SK-N-SH (cell line): ENCODE measurements at regions not wholly inside any gene's neighbourhood (a gene's known extent, or its start where the extent isn't known, plus 50 kb on each side); places are given as distances from the start of the nearest gene placed in this dataset.

Experiments used
- CTCF ChIA-PET: fragments of 300-600, 350-600 bp; formaldehyde crosslinking; extraction: SDS; loops from one replicate; lab custom pipeline; 2021; lab: Yijun Ruan, JAX
- POLR2A ChIA-PET: fragments of 350-600 bp; sonication (Branson Sonifier 250); formaldehyde crosslinking; extraction: SDS; loops from one replicate; lab custom pipeline; 2020; ENCODE audit warnings: antibody characterized with exemption, inconsistent platforms; lab: Yijun Ruan, JAX
- DNase-seq: peaks from one replicate; pipeline ENCODE4 v3.0.0; 2012
- H2AFZ ChIP-seq: fragments of 200-600 bp; sonication (generic); 2 replicates; pipeline ENCODE4 v1.8.1; 2016; ENCODE audit warnings: antibody characterized with exemption, mild to moderate bottlenecking, low read depth
- H3F3A ChIP-seq: fragments of 200-600 bp; sonication (generic); replicated peaks from 2 replicates; pipeline ENCODE3; 2016; ENCODE audit warnings: antibody characterized with exemption, mild to moderate bottlenecking; ENCODE audit not compliant: insufficient read depth
- H3K27ac ChIP-seq, 2 experiments: fragments of 200-500 bp in 1 of 2; fragments of 200-600 bp in 1 of 2; sonication (Bioruptor generic) in 1 of 2; sonication (generic), shearing (Covaris generic) in 1 of 2; 2 replicates each; pipeline versions ENCODE4 v1.5.1 to v1.6.1; 2014 to 2016; ENCODE audit warnings: low read depth in 2 of 2, inconsistent platforms in 1 of 2, low read length in 1 of 2, mild to moderate bottlenecking in 1 of 2, mixed read lengths in 1 of 2
- H3K27me3 ChIP-seq: fragments of 200-600 bp; sonication (generic), shearing (Covaris generic); 2 replicates; pipeline ENCODE4 v1.6.1; 2016; ENCODE audit warnings: mixed run types; ENCODE audit not compliant: insufficient read depth
- H3K36me3 ChIP-seq, 2 experiments: fragments of 200-500 bp in 1 of 2; fragments of 200-600 bp in 1 of 2; sonication (Bioruptor generic) in 1 of 2; sonication (generic) in 1 of 2; replicated peaks in 1 of 2; 2 replicates each; pipeline versions ENCODE3 to v1.5.1; 2014 to 2016; ENCODE audit warnings: low read length in 1 of 2, mild to moderate bottlenecking in 1 of 2; ENCODE audit not compliant: insufficient read depth in 2 of 2, control insufficient read depth in 1 of 2
- H3K4me1 ChIP-seq, 2 experiments: fragments of 200-500 bp in 1 of 2; fragments of 200-600 bp in 1 of 2; sonication (Bioruptor generic) in 1 of 2; sonication (generic), shearing (Covaris generic) in 1 of 2; 2 replicates each; pipeline versions ENCODE4 v1.5.1 to v1.6.1; 2014 to 2016; ENCODE audit warnings: low read depth in 1 of 2, low read length in 1 of 2, mixed run types in 1 of 2; ENCODE audit not compliant: insufficient read depth in 2 of 2, control insufficient read depth in 1 of 2
- H3K4me2 ChIP-seq: fragments of 200-600 bp; sonication (generic), shearing (Covaris generic); 2 replicates; pipeline ENCODE4 v1.6.1; 2017; ENCODE audit warnings: mixed run types
- H3K4me3 ChIP-seq, 2 experiments: fragments of 200-500 bp in 1 of 2; fragments of 200-600 bp in 1 of 2; sonication (Bioruptor generic) in 1 of 2; sonication (generic), shearing (Covaris generic) in 1 of 2; 2 replicates each; pipeline versions ENCODE4 v1.5.1 to v1.8.1; 2014 to 2016; ENCODE audit warnings: low read depth in 2 of 2, inconsistent platforms in 1 of 2, low read length in 1 of 2, mild to moderate bottlenecking in 1 of 2, mixed read lengths in 1 of 2, moderate library complexity in 1 of 2
- H3K79me2 ChIP-seq: fragments of 200-600 bp; sonication (generic); 2 replicates; pipeline ENCODE4 v1.8.1; 2017; ENCODE audit warnings: mild to moderate bottlenecking; ENCODE audit not compliant: insufficient read depth
- H3K9ac ChIP-seq: fragments of 200-600 bp; sonication (generic); 2 replicates; pipeline ENCODE4 v1.6.1; 2017; ENCODE audit warnings: mixed run types
- H3K9me2 ChIP-seq: fragments of 200-600 bp; sonication (generic); 2 replicates; pipeline ENCODE4 v1.6.1; 2017; ENCODE audit warnings: mixed run types
- H3K9me3 ChIP-seq: fragments of 200-600 bp; sonication (generic); 2 replicates; pipeline ENCODE4 v1.6.1; 2017; ENCODE audit warnings: mixed run types, mild to moderate bottlenecking, moderate library complexity
- H4K20me1 ChIP-seq: fragments of 200-600 bp; sonication (generic); 2 replicates; pipeline ENCODE4 v1.6.1; 2017; ENCODE audit warnings: mild to moderate bottlenecking, mixed run types; ENCODE audit not compliant: insufficient read depth
- EP300 ChIP-seq, 2 experiments: IDR thresholded peaks; 2 replicates each; pipeline versions ENCODE4 v1.4.0 to v1.6.1; 2012; ENCODE audit warnings: borderline replicate concordance in 1 of 2, low read depth in 1 of 2, low read length in 1 of 2
- EZH2phosphoT487 ChIP-seq: fragments of 200-600 bp; sonication (generic); IDR thresholded peaks from 2 replicates; pipeline ENCODE4 v1.6.1; 2017; ENCODE audit warnings: low read depth, mixed run types, mild to moderate bottlenecking, antibody characterized with exemption, moderate library complexity, borderline replicate concordance
- FOSL2 ChIP-seq: IDR thresholded peaks from 2 replicates; pipeline ENCODE4 v1.4.0; 2012; ENCODE audit warnings: low read depth, mild to moderate bottlenecking, moderate library complexity, borderline replicate concordance
- MEF2A ChIP-seq: IDR thresholded peaks from 2 replicates; pipeline ENCODE4 v1.4.0; 2012; ENCODE audit warnings: low read depth, borderline replicate concordance
- NFIC ChIP-seq: IDR thresholded peaks from 2 replicates; pipeline ENCODE4 v1.4.0; 2012; ENCODE audit warnings: borderline replicate concordance
- RCOR1 ChIP-seq: fragments of 150-350 bp; IDR thresholded peaks from 2 replicates; pipeline ENCODE4 v1.6.1; 2017; ENCODE audit warnings: antibody characterized with exemption, low read length
- TAF1 ChIP-seq: IDR thresholded peaks from 2 replicates; pipeline ENCODE4 v1.6.1; 2012; ENCODE audit warnings: low read depth, mild to moderate bottlenecking, low read length, moderate library complexity, borderline replicate concordance
- TEAD4 ChIP-seq: IDR thresholded peaks from 2 replicates; pipeline ENCODE4 v1.4.0; 2012; ENCODE audit warnings: mild to moderate bottlenecking, borderline replicate concordance; ENCODE audit not compliant: insufficient read depth
- YY1 ChIP-seq: IDR thresholded peaks from 2 replicates; pipeline ENCODE4 v1.4.0; 2012; ENCODE audit warnings: low read depth, mild to moderate bottlenecking
- WGBS: methylation state at CpG from one replicate; pipeline ENCODE4 v1.1.6; 2017; ENCODE audit warnings: low lambda C conversion rate; 5-methylcytosine and 5-hydroxymethylcytosine counted together
- TF ChIP-seq, protein P1 (sequence below): fragments of 150-350 bp; IDR thresholded peaks from 2 replicates; pipeline ENCODE4 v1.6.1; 2017; ENCODE audit warnings: antibody characterized with exemption, low read length, low read depth, borderline replicate concordance
- TF ChIP-seq, protein P2 (sequence below): IDR thresholded peaks from 2 replicates; pipeline ENCODE4 v1.4.0; 2012; ENCODE audit warnings: low read depth, borderline replicate concordance
- TF ChIP-seq, protein P3 (sequence below): fragments of 200-600 bp; sonication (generic); IDR thresholded peaks from 2 replicates; pipeline ENCODE4 v1.6.1; 2017; ENCODE audit warnings: antibody characterized with exemption, mild to moderate bottlenecking, moderate library complexity

GRCh38 chr1:199813198-199813597 is 214.3 kb upstream of the NR5A2 start:
- H3K27me3 ChIP-seq = no peaks in the 10 kb centered on the region
- no peaks in the 10 kb centered on the region for H3K9me2 ChIP-seq
- POLR2A ChIA-PET = no interaction called here
- H3K27ac ChIP-seq = no peak overlapping the region
- no peaks in the 10 kb centered on the region for H3K79me2 ChIP-seq
- no peak for TF ChIP-seq TAF1
- TF ChIP-seq, protein P1, sequence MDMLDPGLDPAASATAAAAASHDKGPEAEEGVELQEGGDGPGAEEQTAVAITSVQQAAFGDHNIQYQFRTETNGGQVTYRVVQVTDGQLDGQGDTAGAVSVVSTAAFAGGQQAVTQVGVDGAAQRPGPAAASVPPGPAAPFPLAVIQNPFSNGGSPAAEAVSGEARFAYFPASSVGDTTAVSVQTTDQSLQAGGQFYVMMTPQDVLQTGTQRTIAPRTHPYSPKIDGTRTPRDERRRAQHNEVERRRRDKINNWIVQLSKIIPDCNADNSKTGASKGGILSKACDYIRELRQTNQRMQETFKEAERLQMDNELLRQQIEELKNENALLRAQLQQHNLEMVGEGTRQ = no peak
- TF ChIP-seq FOSL2 = no peak
- no peak for TF ChIP-seq MEF2A
- no peak for TF ChIP-seq YY1
- no peaks in the 10 kb centered on the region for H3K4me1 ChIP-seq
- H2AFZ ChIP-seq = no peak overlapping the region
- DNase-seq = no peak
- H3K9ac ChIP-seq = no peak overlapping the region
- 34% methylated on average over 4 of the region's 4 CpGs for WGBS
- H3K9me3 ChIP-seq = no peaks in the 10 kb centered on the region
- CTCF ChIA-PET = interaction anchor here (1.0 kb wide), 1 partner anchor 12 kb away, joined by 3 read pairs; no protein-coding TSS in a partner anchor
- no peaks in the 10 kb centered on the region for H3F3A ChIP-seq
- H3K36me3 ChIP-seq = no peaks in the 10 kb centered on the region
- H3K4me3 ChIP-seq = no peak overlapping the region
- no peaks in the 10 kb centered on the region for H4K20me1 ChIP-seq
- H3K4me2 ChIP-seq = no peak overlapping the region

DNA sequence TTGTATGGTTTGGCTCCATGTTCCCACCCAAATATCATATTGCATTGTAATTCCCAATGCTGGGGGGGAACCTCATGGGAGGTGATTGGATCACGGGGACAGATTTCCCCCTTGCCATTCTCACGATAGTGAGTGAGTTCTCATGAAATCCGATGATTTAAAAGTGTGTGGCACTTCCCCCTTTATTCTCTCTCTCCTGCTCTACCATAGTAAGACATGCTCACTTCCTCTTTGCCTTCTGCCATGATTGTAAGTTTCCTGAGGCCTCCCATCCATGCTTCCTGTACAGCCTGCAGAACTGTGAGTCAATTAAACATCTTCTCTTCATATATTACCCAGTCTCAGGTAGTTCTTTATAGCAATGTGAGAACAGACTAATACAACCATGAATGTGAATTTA is 211.6 kb upstream of the NR5A2 start:
- POLR2A ChIA-PET = no interaction called here
- no peak overlapping the region for H2AFZ ChIP-seq
- no peaks in the 10 kb centered on the region for H3K4me1 ChIP-seq

More for the DNA sequence above, 211.6 kb upstream of the NR5A2 start:
- H3F3A ChIP-seq = no peaks in the 10 kb centered on the region
- H3K36me3 ChIP-seq = no peaks in the 10 kb centered on the region
- no peak for TF ChIP-seq TEAD4
- no peak for TF ChIP-seq YY1
- no peak for TF ChIP-seq NFIC
- TF ChIP-seq, protein P2, sequence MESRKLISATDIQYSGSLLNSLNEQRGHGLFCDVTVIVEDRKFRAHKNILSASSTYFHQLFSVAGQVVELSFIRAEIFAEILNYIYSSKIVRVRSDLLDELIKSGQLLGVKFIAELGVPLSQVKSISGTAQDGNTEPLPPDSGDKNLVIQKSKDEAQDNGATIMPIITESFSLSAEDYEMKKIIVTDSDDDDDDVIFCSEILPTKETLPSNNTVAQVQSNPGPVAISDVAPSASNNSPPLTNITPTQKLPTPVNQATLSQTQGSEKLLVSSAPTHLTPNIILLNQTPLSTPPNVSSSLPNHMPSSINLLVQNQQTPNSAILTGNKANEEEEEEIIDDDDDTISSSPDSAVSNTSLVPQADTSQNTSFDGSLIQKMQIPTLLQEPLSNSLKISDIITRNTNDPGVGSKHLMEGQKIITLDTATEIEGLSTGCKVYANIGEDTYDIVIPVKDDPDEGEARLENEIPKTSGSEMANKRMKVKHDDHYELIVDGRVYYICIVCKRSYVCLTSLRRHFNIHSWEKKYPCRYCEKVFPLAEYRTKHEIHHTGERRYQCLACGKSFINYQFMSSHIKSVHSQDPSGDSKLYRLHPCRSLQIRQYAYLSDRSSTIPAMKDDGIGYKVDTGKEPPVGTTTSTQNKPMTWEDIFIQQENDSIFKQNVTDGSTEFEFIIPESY = no peak
- TF ChIP-seq EP300 (IDR thresholded peaks at IDR 0.05; ENCODE audit: borderline replicate concordance in 1 of 2, low read depth in 1 of 2, low read length in 1 of 2) = no peak
- TF ChIP-seq, protein P3, sequence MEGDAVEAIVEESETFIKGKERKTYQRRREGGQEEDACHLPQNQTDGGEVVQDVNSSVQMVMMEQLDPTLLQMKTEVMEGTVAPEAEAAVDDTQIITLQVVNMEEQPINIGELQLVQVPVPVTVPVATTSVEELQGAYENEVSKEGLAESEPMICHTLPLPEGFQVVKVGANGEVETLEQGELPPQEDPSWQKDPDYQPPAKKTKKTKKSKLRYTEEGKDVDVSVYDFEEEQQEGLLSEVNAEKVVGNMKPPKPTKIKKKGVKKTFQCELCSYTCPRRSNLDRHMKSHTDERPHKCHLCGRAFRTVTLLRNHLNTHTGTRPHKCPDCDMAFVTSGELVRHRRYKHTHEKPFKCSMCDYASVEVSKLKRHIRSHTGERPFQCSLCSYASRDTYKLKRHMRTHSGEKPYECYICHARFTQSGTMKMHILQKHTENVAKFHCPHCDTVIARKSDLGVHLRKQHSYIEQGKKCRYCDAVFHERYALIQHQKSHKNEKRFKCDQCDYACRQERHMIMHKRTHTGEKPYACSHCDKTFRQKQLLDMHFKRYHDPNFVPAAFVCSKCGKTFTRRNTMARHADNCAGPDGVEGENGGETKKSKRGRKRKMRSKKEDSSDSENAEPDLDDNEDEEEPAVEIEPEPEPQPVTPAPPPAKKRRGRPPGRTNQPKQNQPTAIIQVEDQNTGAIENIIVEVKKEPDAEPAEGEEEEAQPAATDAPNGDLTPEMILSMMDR = no peak
- no peak for TF ChIP-seq RCOR1
- TF ChIP-seq EZH2phosphoT487 = no peak
- 7% methylated on average over 3 of the region's 3 CpGs for WGBS
- H3K4me2 ChIP-seq = no peak overlapping the region
- no peaks in the 10 kb centered on the region for H3K9me2 ChIP-seq
- CTCF ChIA-PET = no interaction called here
- H3K9me3 ChIP-seq = no peaks in the 10 kb centered on the region
- no peaks in the 10 kb centered on the region for H3K27me3 ChIP-seq
- H3K79me2 ChIP-seq = no peaks in the 10 kb centered on the region
- H3K27ac ChIP-seq = no peak overlapping the region
- no peaks in the 10 kb centered on the region for H4K20me1 ChIP-seq
- H3K4me3 ChIP-seq = no peak overlapping the region
- H3K9ac ChIP-seq = no peak overlapping the region
- no peak for DNase-seq
